Fibroblast of lung (primary cell): ENCODE measurements at regions not wholly inside any gene's neighbourhood (a gene's known extent, or its start where the extent isn't known, plus 50 kb on each side); places are given as distances from the start of the nearest gene placed in this dataset.

ENCODE experiments used
- EZH2 ChIP-seq: IDR thresholded peaks from 2 replicates; pipeline ENCODE4 v1.5.1; 2012; ENCODE audit warnings: low read length, control low read depth, mild to moderate bottlenecking; ENCODE audit errors: missing control alignments
- TF ChIP-seq, protein P1 (sequence below), 2 donors: IDR thresholded peaks in 1 of 2; conservative IDR thresholded peaks in 1 of 2; 1 replicate in 1 of 2; 2 replicates in 1 of 2; pipeline ENCODE4 v1.5.1; 2011 to 2012; ENCODE audit warnings: low read length in 2 of 2, control low read depth in 1 of 2, inconsistent platforms in 1 of 2, low read depth in 1 of 2, mild to moderate bottlenecking in 1 of 2

DNA sequence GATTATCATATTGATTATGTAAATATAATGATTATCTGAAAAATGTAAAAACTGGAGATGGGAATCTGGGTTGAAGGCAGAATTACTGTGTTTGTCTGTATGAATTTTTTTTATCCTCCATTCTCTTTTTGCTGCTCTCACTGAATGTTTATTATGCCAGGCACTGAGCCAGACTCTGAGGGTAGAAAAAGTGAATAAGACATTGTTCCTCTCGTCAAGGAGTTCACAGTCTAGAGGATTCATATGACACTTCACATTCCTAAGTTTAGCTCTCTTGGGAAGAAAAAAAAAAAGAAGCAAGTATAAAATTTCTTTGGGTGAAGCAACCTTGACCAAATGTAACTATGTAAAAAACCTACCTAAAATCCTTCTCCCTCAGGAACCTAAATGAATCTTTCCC lies 120.9 kb upstream of the LMO3 start:
- TF ChIP-seq, protein P1, sequence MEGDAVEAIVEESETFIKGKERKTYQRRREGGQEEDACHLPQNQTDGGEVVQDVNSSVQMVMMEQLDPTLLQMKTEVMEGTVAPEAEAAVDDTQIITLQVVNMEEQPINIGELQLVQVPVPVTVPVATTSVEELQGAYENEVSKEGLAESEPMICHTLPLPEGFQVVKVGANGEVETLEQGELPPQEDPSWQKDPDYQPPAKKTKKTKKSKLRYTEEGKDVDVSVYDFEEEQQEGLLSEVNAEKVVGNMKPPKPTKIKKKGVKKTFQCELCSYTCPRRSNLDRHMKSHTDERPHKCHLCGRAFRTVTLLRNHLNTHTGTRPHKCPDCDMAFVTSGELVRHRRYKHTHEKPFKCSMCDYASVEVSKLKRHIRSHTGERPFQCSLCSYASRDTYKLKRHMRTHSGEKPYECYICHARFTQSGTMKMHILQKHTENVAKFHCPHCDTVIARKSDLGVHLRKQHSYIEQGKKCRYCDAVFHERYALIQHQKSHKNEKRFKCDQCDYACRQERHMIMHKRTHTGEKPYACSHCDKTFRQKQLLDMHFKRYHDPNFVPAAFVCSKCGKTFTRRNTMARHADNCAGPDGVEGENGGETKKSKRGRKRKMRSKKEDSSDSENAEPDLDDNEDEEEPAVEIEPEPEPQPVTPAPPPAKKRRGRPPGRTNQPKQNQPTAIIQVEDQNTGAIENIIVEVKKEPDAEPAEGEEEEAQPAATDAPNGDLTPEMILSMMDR (conservative IDR thresholded peaks at IDR 0.05 in 1 of 2, IDR thresholded peaks at IDR 0.05 in 1 of 2; ENCODE audit: low read depth in 1 of 2, low read length in 2 of 2) = no peak
- TF ChIP-seq EZH2 = no peak
